A673 (cell line): ENCODE measurements at regions not wholly inside any gene's neighbourhood (a gene's known extent, or its start where the extent isn't known, plus 50 kb on each side); places are given as distances from the start of the nearest gene placed in this dataset.
"Not testable (repeated sequence)": the region's sequence is repeated elsewhere in the genome, so short reads cannot be mapped to it uniquely, and the experiment has no call there.

ENCODE experiments used
- BruUV-seq: library from RNA; stranded (reverse); fragments of 400-500 nt; replicated peaks from 2 replicates; lab custom pipeline; 2021; lab: Mats Ljungman, UMichigan
- CTCF ChIA-PET: fragments of 300-600 bp; sonication (Branson Sonifier 250); formaldehyde crosslinking; loops from one replicate; lab custom pipeline; 2022; ENCODE audit warnings: antibody characterized with exemption; lab: Charles Lee
- POLR2A ChIA-PET: fragments of 300-600 bp; sonication (Branson Sonifier 250); formaldehyde crosslinking; loops from one replicate; lab custom pipeline; 2022; ENCODE audit warnings: antibody characterized with exemption; ENCODE audit not compliant: low non-redundant PET; lab: Charles Lee
- DNase-seq: peaks from one replicate; pipeline ENCODE4 v3.0.0-alpha.2; 2015; ENCODE audit warnings: low spot score
- H3K27ac ChIP-seq: fragments of 200-600 bp; sonication (generic); 2 replicates; pipeline ENCODE4 v1.5.1; 2016; ENCODE audit warnings: mixed run types, low read depth, mild to moderate bottlenecking, mixed read lengths, antibody characterized with exemption, low read length; ENCODE audit not compliant: poor library complexity, severe bottlenecking
- H3K27me3 ChIP-seq: fragments of 200-600 bp; sonication (generic); replicated peaks from 2 replicates; pipeline ENCODE4 v1.6.1; 2017; ENCODE audit warnings: mixed run types, low read depth, mild to moderate bottlenecking, mixed read lengths, antibody characterized with exemption, low read length; ENCODE audit not compliant: insufficient read depth, poor library complexity
- H3K36me3 ChIP-seq: fragments of 200-600 bp; sonication (generic); 2 replicates; pipeline ENCODE4 v1.6.1; 2016; ENCODE audit warnings: mixed run types, mild to moderate bottlenecking, mixed read lengths, antibody characterized with exemption, low read length; ENCODE audit not compliant: insufficient read depth, poor library complexity, severe bottlenecking
- H3K4me1 ChIP-seq: fragments of 200-600 bp; sonication (generic); 2 replicates; pipeline ENCODE4 v1.6.1; 2017; ENCODE audit warnings: mixed run types, mild to moderate bottlenecking, mixed read lengths, antibody characterized with exemption, low read length; ENCODE audit not compliant: insufficient read depth, poor library complexity, severe bottlenecking
- H3K4me3 ChIP-seq: fragments of 200-600 bp; sonication (generic); 2 replicates; pipeline ENCODE4 v1.5.1; 2016; ENCODE audit warnings: low read depth, mixed run types, mild to moderate bottlenecking, mixed read lengths, low read length; ENCODE audit not compliant: poor library complexity, severe bottlenecking
- H3K9me3 ChIP-seq: fragments of 200-600 bp; sonication (generic); 2 replicates; pipeline ENCODE4 v1.6.1; 2016; ENCODE audit warnings: mixed run types, low read depth, mild to moderate bottlenecking, mixed read lengths, antibody characterized with exemption, low read length; ENCODE audit not compliant: poor library complexity, severe bottlenecking
- CTCF ChIP-seq: fragments of 300-800, 200-600 bp; sonication (generic); conservative IDR thresholded peaks from 2 replicates; pipeline ENCODE4 v1.5.1; 2017; ENCODE audit warnings: low read depth, mild to moderate bottlenecking, antibody characterized with exemption, low read length, moderate library complexity, mixed read lengths
- EZH2 ChIP-seq: fragments of 200-600 bp; sonication (generic); IDR thresholded peaks from 2 replicates; pipeline ENCODE4 v1.6.1; 2017; ENCODE audit warnings: borderline replicate concordance, low read depth, mild to moderate bottlenecking, mixed read lengths, antibody characterized with exemption, low read length; ENCODE audit not compliant: poor library complexity, severe bottlenecking
- intact Hi-C: fragments of 100-400 bp; cut with micrococcal nuclease; formaldehyde crosslinking; loops from one replicate; pipeline ENCODE4 v1.10.0; 2022; ENCODE audit not compliant: unreplicated experiment

DNA sequence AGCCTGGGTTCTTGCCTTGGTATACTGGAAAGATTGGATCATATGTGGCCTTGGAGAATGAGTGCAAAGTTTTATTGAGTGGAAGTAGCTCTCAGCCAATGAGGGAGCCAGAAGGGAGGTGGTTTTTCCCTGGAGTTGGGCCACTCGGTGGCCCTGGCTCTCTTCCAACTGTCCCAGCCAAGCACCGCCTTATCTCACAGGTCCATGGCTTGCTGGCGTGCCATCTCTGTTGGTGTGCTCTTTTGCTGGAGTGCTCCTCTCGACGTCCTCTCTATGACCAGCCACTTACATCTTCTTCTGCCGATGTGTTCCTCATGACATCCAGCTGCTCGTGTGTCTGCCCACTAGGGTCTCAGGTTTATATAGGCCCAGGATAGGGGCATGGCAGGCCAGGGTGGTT, 505.9 kb upstream of the SYNCRIP start:
- H3K4me1 ChIP-seq: no peaks in the 10 kb centered on the region
- TF ChIP-seq EZH2: no peak
- no peak for TF ChIP-seq CTCF
- H3K4me3 ChIP-seq: no peak overlapping the region
- ChIA-PET POLR2A (no interaction called here), CTCF (no interaction called here)
- no peaks in the 10 kb centered on the region for H3K36me3 ChIP-seq
- intact Hi-C loops: no loop called here
- no peaks in the 10 kb centered on the region for H3K27me3 ChIP-seq
- no peak overlapping the region for H3K27ac ChIP-seq
- no peak for DNase-seq
- no TSS peak for BruUV-seq
- H3K9me3 ChIP-seq: no peaks in the 10 kb centered on the region

- ChIA-PET CTCF (no interaction called here), POLR2A (no interaction called here)
- intact Hi-C loops: no loop called here
- no peaks in the 10 kb centered on the region for H3K27me3 ChIP-seq
- BruUV-seq: no TSS peak
- H3K4me1 ChIP-seq: no peaks in the 10 kb centered on the region
- no peak for DNase-seq
- no peaks in the 10 kb centered on the region for H3K36me3 ChIP-seq
- no peak overlapping the region for H3K27ac ChIP-seq
- H3K9me3 ChIP-seq: no peaks in the 10 kb centered on the region
- TF ChIP-seq CTCF (no peak), EZH2 (no peak)
- H3K4me3 ChIP-seq: no peak overlapping the region
Observed at GRCh38 chr6:86147859-86148258, 505.2 kb upstream of the SYNCRIP start.

- intact Hi-C loops: no loop called here
- Histone ChIP-seq H3K27ac (no peak overlapping the region), H3K4me3 (no peak overlapping the region), H3K27me3 (no peaks in the 10 kb centered on the region), H3K9me3 (no peaks in the 10 kb centered on the region), H3K36me3 (no peaks in the 10 kb centered on the region), H3K4me1 (no peaks in the 10 kb centered on the region)
- TF ChIP-seq EZH2: no peak
- TF ChIP-seq CTCF: no peak
- ChIA-PET CTCF (no interaction called here), POLR2A (no interaction called here)
- no peak for DNase-seq
- no TSS peak for BruUV-seq
Observed at GRCh38 chr6:86147311-86147710, 504.6 kb upstream of the SYNCRIP start.

- CTCF ChIA-PET, intact Hi-C loops, H3K4me1 ChIP-seq, H3K27me3 ChIP-seq, H3K4me3 ChIP-seq, H3K27ac ChIP-seq, DNase-seq, H3K36me3 ChIP-seq, POLR2A ChIA-PET, H3K9me3 ChIP-seq, BruUV-seq: not testable (repeated sequence)
Observed at GRCh38 chr6:86146751-86147150, 504.1 kb upstream of the SYNCRIP start.
